Peyer's patch (tissue), 4 donors: ENCODE measurements at regions not wholly inside any gene's neighbourhood (a gene's known extent, or its start where the extent isn't known, plus 50 kb on each side); places are given as distances from the start of the nearest gene placed in this dataset.

Experiments
- POLR2A ChIP-seq, 2 donors: fragments of 450-650 bp; IDR thresholded peaks; one replicate each; pipeline ENCODE4 v1.5.1; 2017; ENCODE audit warnings: antibody characterized with exemption in 2 of 2, mild to moderate bottlenecking in 2 of 2, moderate library complexity in 2 of 2
- TF ChIP-seq, protein P1 (sequence below), 6 experiments: fragments of 450-650 bp in 4 of 6; fragments of 200-600 bp in 2 of 6; sonication (generic) in 1 of 6; IDR thresholded peaks; one replicate each; pipeline ENCODE4 v1.5.1; 2017 to 2019; ENCODE audit warnings: antibody characterized with exemption in 6 of 6, mild to moderate bottlenecking in 3 of 6, moderate library complexity in 1 of 6

DNA sequence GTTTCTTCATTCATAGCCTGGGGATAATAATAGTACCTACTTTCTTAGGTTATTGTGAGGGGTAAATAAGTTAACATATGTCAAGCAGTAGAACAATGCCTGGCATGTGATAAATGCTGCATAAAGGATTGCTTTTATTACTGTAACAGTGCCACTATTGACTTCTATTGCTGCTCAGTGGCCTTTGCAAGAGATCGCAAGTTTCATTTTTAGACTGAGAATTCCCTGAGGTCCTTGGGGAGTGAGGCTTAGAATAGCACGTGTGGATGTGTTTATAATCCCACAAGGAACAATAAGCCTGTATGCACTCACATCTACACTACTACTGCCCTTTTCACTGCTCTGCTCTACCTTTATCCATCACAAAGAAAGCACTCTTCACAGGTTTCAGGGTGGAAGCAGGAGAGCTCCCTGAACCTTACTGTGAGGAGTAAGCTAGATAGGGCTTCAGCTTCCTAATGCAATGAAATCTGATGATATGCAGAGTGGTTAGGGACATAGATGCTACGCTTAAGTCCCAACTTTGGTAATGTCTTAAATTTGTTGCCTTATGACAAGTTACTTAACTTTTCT is 302.6 kb downstream of the SNAPC1 start:
- TF ChIP-seq, protein P1, sequence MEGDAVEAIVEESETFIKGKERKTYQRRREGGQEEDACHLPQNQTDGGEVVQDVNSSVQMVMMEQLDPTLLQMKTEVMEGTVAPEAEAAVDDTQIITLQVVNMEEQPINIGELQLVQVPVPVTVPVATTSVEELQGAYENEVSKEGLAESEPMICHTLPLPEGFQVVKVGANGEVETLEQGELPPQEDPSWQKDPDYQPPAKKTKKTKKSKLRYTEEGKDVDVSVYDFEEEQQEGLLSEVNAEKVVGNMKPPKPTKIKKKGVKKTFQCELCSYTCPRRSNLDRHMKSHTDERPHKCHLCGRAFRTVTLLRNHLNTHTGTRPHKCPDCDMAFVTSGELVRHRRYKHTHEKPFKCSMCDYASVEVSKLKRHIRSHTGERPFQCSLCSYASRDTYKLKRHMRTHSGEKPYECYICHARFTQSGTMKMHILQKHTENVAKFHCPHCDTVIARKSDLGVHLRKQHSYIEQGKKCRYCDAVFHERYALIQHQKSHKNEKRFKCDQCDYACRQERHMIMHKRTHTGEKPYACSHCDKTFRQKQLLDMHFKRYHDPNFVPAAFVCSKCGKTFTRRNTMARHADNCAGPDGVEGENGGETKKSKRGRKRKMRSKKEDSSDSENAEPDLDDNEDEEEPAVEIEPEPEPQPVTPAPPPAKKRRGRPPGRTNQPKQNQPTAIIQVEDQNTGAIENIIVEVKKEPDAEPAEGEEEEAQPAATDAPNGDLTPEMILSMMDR (IDR thresholded peaks at IDR 0.05): no peak
- no peak for TF ChIP-seq POLR2A (IDR thresholded peaks at IDR 0.05)
